ENCODE measurements at regions not wholly inside any gene's neighbourhood (a gene's known extent, or its start where the extent isn't known, plus 50 kb on each side); places are given as distances from the start of the nearest gene placed in this dataset.

DNA sequence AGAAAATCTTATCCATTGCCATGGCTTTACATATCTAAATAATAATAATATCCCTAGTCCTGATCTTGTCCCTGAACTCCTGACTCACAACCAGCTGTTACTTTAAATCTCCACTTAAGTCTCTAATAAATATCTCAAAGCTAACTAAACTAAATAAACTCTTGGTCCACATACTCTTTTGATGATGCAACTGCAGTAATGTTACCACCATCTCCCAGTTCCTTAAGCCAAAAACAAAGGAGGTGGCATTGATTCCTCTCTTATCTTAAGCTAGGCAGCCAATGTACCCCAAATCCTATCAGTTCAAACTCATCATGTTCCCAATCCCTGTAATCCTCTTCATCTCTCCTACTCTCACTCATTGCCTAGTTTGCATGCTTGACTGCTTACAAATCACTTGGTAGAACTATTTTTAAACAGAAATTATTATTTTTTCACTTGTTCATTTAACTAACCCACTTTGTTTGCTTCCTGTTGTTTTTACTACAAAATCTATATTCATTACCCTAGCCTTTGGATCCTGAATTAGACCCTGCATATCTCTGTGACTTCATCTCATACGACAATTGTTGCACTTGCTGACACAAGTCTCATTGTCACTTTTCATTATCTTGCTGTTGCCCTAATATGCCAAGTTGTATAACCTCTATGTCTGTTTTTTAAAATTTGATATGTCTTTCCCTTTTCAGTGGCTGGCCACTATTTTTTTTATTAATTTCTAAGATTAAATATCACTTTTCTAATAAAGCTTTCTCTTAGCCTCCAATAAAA lies 462.2 kb downstream of the ZPLD1 start:
- TF ChIP-seq JUND (IDR thresholded peaks at IDR 0.05; ENCODE audit: low read depth, low read length): no peak
- TF ChIP-seq, protein P1, sequence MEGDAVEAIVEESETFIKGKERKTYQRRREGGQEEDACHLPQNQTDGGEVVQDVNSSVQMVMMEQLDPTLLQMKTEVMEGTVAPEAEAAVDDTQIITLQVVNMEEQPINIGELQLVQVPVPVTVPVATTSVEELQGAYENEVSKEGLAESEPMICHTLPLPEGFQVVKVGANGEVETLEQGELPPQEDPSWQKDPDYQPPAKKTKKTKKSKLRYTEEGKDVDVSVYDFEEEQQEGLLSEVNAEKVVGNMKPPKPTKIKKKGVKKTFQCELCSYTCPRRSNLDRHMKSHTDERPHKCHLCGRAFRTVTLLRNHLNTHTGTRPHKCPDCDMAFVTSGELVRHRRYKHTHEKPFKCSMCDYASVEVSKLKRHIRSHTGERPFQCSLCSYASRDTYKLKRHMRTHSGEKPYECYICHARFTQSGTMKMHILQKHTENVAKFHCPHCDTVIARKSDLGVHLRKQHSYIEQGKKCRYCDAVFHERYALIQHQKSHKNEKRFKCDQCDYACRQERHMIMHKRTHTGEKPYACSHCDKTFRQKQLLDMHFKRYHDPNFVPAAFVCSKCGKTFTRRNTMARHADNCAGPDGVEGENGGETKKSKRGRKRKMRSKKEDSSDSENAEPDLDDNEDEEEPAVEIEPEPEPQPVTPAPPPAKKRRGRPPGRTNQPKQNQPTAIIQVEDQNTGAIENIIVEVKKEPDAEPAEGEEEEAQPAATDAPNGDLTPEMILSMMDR (IDR thresholded peaks at IDR 0.05 in 2 of 3, conservative IDR thresholded peaks at IDR 0.05 in 1 of 3; ENCODE audit: control insufficient read depth in 2 of 3, extremely low read depth in 1 of 3, insufficient read depth in 1 of 3, low read depth in 3 of 3, low read length in 3 of 3): no peak
- TF ChIP-seq POLR2AphosphoS5 (IDR thresholded peaks at IDR 0.05; ENCODE audit: low read length): no peak
- no peak for TF ChIP-seq MXI1 (IDR thresholded peaks at IDR 0.05; ENCODE audit: low read depth, low read length)
- no peak for TF ChIP-seq EP300 (IDR thresholded peaks at IDR 0.05; ENCODE audit: borderline replicate concordance in 1 of 2, control insufficient read depth in 1 of 2, low read depth in 2 of 2, low read length in 2 of 2)
- TF ChIP-seq TCF7 (IDR thresholded peaks at IDR 0.05; ENCODE audit: borderline replicate concordance): no peak
- no peak for TF ChIP-seq CHD1 (IDR thresholded peaks at IDR 0.05; ENCODE audit: low read depth, low read length)
- no peak for TF ChIP-seq GATAD2B (conservative IDR thresholded peaks at IDR 0.05; ENCODE audit: low read depth)
- TF ChIP-seq ZNF274 (IDR thresholded peaks at IDR 0.05; ENCODE audit: insufficient read depth, insufficient read length): no peak
- no peak for TF ChIP-seq PAX8 (IDR thresholded peaks at IDR 0.05)
- TF ChIP-seq RFX5 (IDR thresholded peaks at IDR 0.05; ENCODE audit: low read depth, low read length): no peak
- TF ChIP-seq IKZF2 (IDR thresholded peaks at IDR 0.05): no peak
- TF ChIP-seq, protein P2, sequence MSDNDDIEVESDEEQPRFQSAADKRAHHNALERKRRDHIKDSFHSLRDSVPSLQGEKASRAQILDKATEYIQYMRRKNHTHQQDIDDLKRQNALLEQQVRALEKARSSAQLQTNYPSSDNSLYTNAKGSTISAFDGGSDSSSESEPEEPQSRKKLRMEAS (IDR thresholded peaks at IDR 0.05; ENCODE audit: low read depth, low read length): no peak
